ENCODE measurements at regions not wholly inside any gene's neighbourhood (a gene's known extent, or its start where the extent isn't known, plus 50 kb on each side); places are given as distances from the start of the nearest gene placed in this dataset.

GRCh38 chr18:51637881-51638280, 440.4 kb upstream of the MEX3C start:
- H3K27ac ChIP-seq (ENCODE audit: low read depth, low read length), result no peak overlapping the region
- DNase-seq (ENCODE audit: low read depth, low spot score), result no peak
- TF ChIP-seq, protein P1, sequence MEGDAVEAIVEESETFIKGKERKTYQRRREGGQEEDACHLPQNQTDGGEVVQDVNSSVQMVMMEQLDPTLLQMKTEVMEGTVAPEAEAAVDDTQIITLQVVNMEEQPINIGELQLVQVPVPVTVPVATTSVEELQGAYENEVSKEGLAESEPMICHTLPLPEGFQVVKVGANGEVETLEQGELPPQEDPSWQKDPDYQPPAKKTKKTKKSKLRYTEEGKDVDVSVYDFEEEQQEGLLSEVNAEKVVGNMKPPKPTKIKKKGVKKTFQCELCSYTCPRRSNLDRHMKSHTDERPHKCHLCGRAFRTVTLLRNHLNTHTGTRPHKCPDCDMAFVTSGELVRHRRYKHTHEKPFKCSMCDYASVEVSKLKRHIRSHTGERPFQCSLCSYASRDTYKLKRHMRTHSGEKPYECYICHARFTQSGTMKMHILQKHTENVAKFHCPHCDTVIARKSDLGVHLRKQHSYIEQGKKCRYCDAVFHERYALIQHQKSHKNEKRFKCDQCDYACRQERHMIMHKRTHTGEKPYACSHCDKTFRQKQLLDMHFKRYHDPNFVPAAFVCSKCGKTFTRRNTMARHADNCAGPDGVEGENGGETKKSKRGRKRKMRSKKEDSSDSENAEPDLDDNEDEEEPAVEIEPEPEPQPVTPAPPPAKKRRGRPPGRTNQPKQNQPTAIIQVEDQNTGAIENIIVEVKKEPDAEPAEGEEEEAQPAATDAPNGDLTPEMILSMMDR (IDR thresholded peaks at IDR 0.05; ENCODE audit: low read depth, low read length), result no peak
- H3K27me3 ChIP-seq (ENCODE audit: control insufficient read depth, insufficient read depth, low read length), result no peaks in the 10 kb centered on the region
- CTCF ChIA-PET, result no interaction called here
- H3K9me3 ChIP-seq (ENCODE audit: control insufficient read depth, insufficient read depth, low read length), result peaks cover 11% of the 10 kb centered on the region; the same call in 1 of the 2 replicates
- POLR2A ChIA-PET, result no interaction called here
- H3K4me3 ChIP-seq (ENCODE audit: low read depth, low read length), result no peak overlapping the region

- no peaks in the 10 kb centered on the region for H3K27me3 ChIP-seq (ENCODE audit: control insufficient read depth, insufficient read depth, low read length)
- no peak for DNase-seq (ENCODE audit: low read depth, low spot score)
- ChIA-PET POLR2A (no interaction called here), CTCF (no interaction called here)
- H3K9me3 ChIP-seq (ENCODE audit: control insufficient read depth, insufficient read depth, low read length), result peaks cover 11% of the 10 kb centered on the region; the same call in 1 of the 2 replicates
- no peak overlapping the region for H3K27ac ChIP-seq (ENCODE audit: low read depth, low read length)
- TF ChIP-seq, protein P1 (IDR thresholded peaks at IDR 0.05; ENCODE audit: low read depth, low read length), result no peak
- H3K4me3 ChIP-seq (ENCODE audit: low read depth, low read length), result no peak overlapping the region
Observed at GRCh38 chr18:51639541-51639940, 442.1 kb upstream of the MEX3C start.

- CTCF ChIA-PET, result no interaction called here
- H3K9me3 ChIP-seq (ENCODE audit: control insufficient read depth, insufficient read depth, low read length), result peaks cover 11% of the 10 kb centered on the region; the same call in 1 of the 2 replicates
- TF ChIP-seq, protein P1 (IDR thresholded peaks at IDR 0.05; ENCODE audit: low read depth, low read length), result no peak
Observed at GRCh38 chr18:51643483-51643882, 446.0 kb upstream of the MEX3C start.

DNA sequence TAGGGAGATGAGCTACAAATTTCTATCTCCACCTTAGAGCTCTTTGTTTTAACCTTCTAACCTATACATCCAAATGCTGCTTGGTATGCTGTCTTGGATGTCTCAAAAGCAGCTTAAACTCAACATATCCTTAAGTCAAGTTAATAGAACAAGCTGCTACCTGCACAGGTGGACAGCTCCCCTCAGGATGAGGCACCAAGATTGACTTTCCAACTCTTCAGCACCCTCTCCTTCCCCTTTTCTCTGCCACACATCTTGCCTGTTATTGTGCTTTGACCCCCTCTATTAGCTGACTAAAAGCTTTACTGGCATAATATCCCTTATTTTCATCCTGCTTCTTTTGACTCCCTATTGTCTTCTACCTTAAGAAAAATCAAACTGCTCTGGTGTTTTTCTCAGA, 448.1 kb upstream of the MEX3C start:
- TF ChIP-seq, protein P1 (IDR thresholded peaks at IDR 0.05; ENCODE audit: low read depth, low read length), result no peak
- peaks cover 3% of the 10 kb centered on the region; the same call in 1 of the 2 replicates for H3K9me3 ChIP-seq (ENCODE audit: control insufficient read depth, insufficient read depth, low read length)
- H3K27ac ChIP-seq (ENCODE audit: low read depth, low read length), result no peak overlapping the region
- no peaks in the 10 kb centered on the region for H3K27me3 ChIP-seq (ENCODE audit: control insufficient read depth, insufficient read depth, low read length)
- ChIA-PET POLR2A (no interaction called here), CTCF (no interaction called here)
- DNase-seq (ENCODE audit: low read depth, low spot score), result no peak
- H3K4me3 ChIP-seq (ENCODE audit: low read depth, low read length), result no peak overlapping the region

More at GRCh38 chr18:51643483-51643882, 446.0 kb upstream of the MEX3C start:
- no peak for DNase-seq (ENCODE audit: low read depth, low spot score)
- no peak overlapping the region for H3K4me3 ChIP-seq (ENCODE audit: low read depth, low read length)
- no peak overlapping the region for H3K27ac ChIP-seq (ENCODE audit: low read depth, low read length)
- POLR2A ChIA-PET, result no interaction called here
- H3K27me3 ChIP-seq (ENCODE audit: control insufficient read depth, insufficient read depth, low read length), result no peaks in the 10 kb centered on the region

- ChIA-PET CTCF (no interaction called here), POLR2A (no interaction called here)
- H3K27me3 ChIP-seq (ENCODE audit: control insufficient read depth, insufficient read depth, low read length), result no peaks in the 10 kb centered on the region
Observed at GRCh38 chr18:51647346-51647745, 449.9 kb upstream of the MEX3C start.

More at GRCh38 chr18:51647346-51647745, 449.9 kb upstream of the MEX3C start:
- H3K4me3 ChIP-seq (ENCODE audit: low read depth, low read length), result no peak overlapping the region
- H3K27ac ChIP-seq (ENCODE audit: low read depth, low read length), result no peak overlapping the region
- no peak for DNase-seq (ENCODE audit: low read depth, low spot score)
- no peaks in the 10 kb centered on the region; the same call in 1 of the 2 replicates for H3K9me3 ChIP-seq (ENCODE audit: control insufficient read depth, insufficient read depth, low read length)
- TF ChIP-seq, protein P1 (IDR thresholded peaks at IDR 0.05; ENCODE audit: low read depth, low read length), result no peak

Measured in AG04450 (cell line).